ENCODE measurements at regions not wholly inside any gene's neighbourhood (a gene's known extent, or its start where the extent isn't known, plus 50 kb on each side); places are given as distances from the start of the nearest gene placed in this dataset.
"Not testable (repeated sequence)": the region's sequence is repeated elsewhere in the genome, so short reads cannot be mapped to it uniquely, and the experiment has no call there.

DNA sequence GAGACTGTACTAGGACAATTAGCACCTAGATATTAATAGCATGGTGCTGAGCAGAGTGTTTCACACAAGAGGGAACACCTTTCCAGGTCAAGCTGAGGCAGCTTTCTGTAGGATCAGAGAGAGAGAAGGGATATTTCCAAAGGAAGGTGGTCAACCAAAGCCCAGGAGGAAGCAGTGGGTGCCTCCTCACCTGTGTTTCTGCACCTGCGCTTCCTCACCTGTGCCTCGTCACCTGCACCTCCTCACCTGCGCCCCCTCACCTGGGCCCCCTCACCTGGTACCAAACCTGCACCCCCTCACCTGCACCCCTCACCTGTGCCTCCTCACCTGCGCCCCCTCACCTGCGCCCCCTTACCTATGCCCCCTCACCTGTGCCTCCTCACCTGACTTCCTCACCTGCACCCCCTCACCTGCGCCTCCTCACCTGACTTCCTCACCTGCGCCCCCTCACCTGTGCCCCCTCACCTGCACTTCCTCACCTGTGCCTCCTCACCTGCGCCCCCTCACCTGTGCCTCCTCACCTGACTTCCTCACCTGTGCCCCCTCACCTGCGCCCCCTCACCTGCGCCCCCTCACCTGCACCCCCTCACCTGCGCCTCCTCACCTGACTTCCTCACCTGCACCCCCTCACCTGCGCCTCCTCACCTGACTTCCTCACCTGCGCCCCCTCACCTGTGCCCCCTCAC lies 67.9 kb downstream of the TTLL2 start:
- DNase-seq = no peak

DNA sequence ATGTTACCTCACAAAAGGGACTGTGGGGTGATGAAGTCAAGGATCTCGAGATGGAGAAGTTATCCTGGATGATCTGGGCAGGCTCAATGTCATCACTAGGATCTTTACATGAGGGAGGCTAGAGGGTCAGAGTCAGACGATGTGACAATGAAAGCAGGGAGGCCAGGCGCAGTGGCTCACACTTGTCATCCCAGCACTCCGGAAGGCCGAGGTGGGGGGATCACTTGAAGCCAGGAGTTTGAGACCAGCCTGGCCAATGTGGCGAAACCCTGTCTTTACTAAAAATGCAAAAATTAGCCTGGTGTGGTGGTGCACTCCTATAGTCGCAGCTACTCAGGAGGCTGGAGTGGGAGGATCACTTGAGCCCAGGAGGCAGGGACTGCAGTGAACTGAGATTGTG lies 68.8 kb downstream of the TTLL2 start:
- DNase-seq = no peak

DNA sequence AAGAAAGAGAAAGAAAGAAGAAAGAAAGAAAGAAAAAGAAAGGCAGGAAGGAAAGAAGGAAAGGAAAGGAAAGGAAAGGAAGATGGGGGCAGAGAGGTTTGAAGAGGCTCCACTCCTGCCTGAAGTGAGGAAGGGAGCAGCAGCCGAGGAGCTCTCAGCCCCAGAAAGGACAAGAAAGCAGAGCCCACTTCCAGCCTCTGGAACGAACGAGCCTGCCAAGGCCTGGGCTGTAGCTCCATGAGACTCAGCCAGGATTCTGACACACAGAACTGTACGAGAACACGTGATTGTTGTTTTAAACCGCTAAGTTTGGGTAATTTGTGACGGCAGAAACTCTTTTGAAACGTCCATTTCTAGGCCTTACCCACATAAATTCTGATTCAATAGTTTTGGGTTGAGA lies 69.5 kb downstream of the TTLL2 start:
- no peak for DNase-seq

DNA sequence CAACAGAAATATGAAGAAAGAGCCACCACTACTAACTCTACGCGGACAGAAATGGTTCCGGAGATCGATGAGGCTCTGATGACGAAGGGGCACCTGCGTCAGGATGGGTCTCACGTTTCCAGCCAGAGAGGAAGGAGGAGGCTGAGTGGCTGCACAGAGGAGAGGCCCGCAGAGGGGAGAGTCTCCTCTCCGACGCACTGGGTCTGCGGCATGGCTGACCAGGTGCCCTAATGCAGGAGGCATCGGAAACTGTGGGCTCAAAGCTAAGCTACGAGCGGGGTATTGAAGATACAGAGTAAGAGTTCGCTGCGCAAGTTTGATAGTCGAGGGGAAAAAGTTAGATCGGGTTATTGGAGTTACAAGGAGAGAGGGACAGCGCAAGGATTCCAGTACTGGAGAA lies 69.9 kb downstream of the TTLL2 start:
- DNase-seq = no peak

DNA sequence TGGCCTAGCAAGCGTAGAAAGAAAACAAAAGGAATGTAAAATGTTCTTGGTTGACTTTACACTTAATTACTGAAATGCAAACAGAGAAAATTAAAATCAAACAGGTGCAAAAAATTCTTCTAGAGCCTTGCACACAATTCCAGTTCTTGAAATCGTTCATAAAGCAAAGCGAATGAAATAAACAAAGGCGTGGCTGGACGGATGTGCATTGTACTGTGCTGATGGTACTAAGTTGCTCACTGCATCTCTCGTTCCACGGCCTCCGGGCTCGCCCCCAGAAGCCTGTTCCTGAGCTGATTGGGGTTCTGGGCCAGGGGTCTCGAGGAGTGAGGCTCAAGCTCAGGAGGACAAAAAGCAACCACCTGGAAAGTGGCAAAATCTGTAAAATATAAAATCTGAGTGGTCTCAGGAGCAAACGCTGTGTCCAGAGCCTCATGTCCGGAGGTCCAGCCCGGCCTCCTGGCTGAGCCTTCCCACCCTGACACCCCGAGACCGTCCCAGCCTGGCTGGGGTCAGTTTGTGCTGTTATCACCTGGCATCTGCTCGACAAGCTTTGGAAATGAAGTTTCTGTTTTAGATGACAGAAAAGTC lies 71.3 kb downstream of the TTLL2 start:
- no peak for DNase-seq

DNA sequence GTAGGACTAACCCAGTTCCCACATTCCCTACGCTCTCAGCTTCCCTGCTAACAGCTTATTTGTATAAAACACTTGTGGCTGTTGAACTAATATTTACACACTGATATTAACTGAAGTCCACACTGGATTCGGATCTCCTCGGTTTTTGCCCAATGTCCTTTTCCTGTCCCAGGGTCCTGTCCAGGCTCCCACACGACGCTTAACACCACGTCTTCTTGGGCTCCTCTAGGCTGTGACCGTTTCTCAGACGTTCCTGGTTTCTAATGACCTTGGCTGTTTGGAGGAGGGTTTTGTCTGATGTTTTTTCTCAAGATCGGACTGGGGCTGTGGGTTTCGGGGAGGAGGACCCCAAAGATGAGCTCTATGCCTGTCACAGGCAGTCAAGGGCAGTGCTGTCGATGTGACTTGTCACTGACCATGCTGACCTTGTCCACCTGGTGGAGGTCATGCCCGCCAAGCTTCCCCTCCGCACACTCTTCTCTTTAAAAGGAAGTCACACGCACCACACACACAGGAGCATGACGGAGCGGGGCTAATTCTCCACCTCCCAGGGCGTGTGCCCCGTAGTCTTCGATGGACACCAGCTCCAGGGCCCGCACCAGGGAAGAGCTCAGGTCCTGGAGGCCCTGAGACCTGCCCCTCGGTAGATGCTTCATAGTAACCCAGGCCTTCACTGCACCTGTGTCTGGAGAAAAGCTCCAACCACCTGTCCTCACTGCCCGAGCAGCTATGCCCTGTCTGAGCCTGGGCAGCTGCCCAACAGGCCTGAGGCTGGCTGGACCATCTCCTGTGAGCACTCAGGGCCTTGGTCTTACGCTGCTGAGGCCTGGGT lies 72.0 kb downstream of the TTLL2 start:
- no peak for DNase-seq

DNA sequence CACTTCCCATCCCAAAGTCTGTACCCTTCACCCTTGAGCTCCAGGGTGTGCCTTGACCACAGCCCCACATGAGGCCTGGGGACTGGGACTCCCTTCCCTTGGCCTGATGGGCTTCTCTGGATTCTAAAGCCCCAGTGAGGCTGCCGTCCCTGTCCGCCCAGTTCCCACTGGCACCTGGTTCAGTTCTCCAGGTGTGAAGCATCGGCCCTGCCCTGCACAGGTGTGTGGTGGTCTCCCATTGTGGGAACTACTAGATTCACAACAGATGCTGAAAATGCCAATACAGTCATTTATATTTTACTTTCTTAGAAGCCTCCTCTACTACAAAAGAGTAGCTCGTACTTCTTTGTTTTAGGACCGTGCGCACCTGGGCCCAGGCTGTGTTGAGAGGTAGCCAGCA lies 72.8 kb downstream of the TTLL2 start:
- no peak for DNase-seq

DNA sequence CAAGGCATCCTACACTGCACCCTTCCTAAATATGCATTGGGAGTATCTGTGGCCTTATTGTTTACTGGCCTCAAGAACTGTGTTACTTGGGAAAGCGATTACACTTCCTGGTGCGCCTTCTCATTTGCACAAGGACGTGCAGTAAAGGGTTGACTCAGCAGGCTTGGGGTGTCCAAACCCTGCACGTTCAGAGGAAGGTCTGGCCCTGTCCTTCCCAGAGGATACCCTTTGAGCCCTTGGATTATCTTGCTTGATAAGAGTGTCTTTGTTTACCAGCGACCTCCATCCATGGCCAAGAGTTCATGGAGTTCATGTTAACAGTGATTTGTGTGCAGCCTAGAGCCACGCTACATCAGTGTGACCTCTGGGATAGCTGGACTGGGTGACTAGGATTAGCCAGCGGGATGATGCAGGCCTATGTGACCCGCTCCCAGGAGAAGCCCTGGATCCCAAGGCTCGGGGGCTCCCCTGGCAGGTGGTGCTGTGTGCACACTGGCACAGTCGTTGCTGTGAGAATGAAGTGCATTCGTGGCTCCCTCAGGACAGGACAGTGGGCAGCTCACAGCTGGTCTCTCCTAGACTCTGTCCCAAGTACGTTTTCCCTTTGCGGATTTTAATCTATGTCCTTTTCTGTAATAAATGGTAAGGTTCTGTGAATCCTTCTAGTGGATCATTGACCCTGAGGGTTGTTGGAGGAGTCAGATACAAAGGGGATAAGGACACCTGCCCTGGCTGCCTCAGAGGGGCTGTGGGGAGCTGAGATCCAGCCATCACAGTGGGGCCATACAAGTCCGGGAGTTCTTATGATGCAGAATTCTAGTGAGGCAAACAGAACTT lies 73.5 kb downstream of the TTLL2 start:
- DNase-seq = no peak

DNA sequence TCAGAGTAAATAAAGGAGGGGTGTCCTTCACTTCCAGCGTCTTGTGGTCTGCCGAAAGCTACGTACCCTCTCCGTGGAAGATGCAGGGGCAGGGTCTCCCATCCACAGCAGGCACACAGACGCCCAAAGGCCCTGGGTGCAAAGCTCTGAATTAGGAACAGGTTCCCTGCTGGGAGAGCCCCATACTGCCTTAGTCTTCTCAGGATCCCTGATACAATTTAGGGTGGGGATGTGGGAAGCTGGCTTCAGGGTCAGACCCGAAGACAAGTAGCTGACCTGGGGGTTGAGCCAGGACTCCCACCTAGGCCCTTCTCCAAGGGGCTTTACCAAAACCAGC lies 74.1 kb downstream of the TTLL2 start:
- no peak for DNase-seq

DNA sequence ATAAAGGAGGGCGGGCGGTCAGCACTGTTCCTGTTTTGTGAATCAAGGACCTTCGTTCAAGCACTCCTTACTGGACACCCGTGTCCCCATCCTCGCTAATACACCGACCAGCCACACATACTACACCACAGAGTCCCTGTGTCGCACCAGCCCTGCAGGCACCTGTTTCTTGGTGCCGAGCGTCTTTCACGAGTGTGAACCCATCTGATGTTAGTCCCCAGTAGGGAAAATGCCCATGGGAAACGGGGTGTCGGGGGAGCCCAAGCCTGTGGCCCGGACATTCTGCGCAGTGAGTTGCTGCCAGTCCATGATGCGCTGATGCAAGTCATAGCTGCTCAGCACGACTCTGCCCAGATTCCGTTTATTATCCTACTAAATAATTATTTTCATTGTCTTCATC lies 74.7 kb downstream of the TTLL2 start:
- DNase-seq = no peak

DNA sequence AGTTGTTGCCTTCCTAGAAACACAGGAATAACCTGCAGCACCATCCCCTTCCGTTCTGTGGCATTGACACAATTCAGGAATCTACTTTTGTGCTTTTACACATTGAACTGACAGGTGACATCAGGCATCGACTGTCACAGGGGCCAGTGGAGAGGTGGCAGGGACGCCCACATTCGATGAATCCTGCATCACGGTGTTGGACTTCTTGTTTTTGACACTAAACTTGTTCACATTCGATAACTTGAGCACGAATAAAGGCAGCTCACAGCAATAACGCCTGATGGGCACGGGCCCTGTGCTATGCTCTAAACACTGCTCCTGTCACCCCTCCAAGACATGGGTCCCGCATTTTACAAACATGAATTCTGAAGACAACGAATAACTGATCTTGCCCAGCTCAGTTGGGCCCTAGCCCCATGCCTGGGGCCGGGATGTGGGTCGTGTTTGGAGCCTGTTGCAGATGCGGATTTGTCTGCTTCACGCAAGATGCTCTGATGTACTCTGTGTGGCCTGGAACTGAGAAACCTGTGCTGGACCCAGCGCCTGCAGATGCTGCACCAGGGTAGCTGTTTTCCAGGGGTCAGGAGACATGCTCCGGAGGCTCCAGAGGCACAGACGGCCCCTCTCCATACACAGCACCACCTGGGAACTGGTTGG lies 75.7 kb downstream of the TTLL2 start:
- no peak for DNase-seq

DNA sequence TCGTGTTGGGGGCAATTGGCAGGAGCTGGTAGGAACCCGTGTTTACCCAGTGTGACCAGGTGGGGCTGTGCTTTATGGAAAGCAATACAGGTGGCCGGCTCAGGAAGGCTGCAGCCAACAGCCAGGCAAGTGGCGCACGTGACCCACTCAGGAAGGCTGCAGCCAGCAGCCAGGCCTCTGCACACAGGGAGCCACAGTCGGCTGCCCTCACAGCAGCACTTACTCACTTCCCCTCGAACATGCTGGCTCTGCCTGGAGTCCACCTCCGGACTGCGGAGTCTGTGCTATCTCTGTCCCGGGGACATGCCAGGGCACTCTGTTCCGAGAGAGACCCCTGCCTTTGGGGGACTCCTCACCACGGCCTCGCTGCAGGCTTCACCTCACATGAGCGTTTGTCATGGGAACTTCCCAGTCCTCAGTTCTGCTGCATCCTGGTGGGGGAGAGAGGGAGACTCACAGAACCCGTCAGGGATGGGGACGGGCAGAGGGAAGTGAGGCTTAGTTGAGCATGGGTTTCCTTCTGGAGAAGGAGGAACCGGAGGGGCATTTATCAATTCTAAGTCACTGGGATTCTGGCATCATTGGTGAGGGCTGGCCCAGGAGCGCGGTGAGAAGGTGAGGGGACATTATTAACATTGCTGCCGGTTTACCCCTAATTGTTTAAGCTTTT lies 76.8 kb downstream of the TTLL2 start:
- peak; percentile 29 for DNase-seq

DNA sequence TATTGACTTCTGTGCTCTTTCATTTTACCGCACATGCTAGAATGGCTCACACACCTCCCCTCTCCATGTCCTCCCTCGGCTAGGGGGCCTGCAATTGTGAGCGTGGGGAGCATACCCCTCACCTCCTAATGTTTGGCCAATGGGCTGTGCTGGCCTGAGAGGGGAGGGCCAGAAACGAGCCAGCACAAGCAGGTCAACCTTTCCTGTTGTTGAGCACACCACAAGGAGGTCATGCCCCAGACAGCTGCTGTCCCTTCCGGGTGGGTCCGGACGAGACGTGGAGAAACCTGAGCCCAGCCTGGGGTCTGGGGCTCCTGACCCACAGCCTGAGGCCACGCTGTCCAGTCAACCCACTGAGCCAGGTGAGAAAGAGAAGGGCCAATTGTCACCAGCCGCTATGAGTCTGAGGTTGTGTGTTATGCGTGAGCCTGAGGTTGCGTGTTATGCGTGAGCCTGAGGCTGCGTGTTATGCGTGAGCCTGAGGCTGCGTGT lies 77.4 kb downstream of the TTLL2 start:
- no peak for DNase-seq

DNA sequence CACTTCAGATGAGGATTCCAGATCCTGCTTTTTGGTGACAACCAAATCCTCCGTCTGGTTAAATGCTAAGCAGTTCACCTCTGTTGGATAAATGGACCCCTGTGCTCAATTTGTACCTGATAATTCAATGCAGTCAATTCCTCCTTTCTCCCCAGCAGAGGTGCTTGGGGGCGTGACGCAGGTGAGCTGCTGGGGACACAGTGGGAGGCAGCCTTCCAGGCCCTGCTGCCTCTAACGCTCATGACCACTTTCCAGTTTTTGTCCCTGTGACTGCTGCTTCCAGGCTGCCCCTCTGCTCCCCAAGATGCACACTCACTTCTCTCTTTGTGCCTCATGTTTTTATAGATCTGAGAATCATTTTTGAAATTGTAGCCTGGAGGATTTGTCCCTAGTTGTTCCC lies 78.5 kb downstream of the TTLL2 start:
- no peak for DNase-seq

DNA sequence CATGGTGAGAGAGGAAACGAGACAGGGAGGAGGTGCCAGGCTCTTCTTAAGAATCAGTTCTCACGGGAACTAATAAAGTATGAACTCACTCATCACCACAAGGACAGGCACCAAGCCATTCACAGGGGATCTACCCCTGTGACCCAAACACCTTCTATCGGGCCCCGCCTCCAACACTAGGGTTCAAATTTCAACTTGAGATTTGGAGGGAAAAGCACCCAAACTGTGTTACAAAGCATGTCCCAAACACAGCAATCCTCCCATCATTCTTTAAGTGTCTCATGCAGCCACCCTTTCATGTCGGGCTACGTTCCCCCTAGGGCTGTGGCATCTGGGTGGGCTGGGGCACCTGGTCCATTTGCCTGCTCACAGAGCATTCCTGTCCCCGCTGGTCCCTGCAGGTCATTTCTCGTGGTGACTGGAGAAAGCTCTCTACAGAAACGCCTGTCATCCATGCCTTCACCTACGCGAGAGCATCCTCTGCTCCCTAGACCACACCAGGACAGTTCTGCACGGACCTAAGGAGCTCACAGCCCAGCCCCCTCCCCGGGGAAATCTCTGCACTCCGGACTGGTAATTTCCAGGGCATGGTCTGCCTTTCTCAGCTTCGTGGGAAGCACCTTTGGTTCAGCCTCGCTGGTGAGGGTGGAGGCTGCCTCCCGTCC lies 79.6 kb downstream of the TTLL2 start:
- no peak for DNase-seq

DNA sequence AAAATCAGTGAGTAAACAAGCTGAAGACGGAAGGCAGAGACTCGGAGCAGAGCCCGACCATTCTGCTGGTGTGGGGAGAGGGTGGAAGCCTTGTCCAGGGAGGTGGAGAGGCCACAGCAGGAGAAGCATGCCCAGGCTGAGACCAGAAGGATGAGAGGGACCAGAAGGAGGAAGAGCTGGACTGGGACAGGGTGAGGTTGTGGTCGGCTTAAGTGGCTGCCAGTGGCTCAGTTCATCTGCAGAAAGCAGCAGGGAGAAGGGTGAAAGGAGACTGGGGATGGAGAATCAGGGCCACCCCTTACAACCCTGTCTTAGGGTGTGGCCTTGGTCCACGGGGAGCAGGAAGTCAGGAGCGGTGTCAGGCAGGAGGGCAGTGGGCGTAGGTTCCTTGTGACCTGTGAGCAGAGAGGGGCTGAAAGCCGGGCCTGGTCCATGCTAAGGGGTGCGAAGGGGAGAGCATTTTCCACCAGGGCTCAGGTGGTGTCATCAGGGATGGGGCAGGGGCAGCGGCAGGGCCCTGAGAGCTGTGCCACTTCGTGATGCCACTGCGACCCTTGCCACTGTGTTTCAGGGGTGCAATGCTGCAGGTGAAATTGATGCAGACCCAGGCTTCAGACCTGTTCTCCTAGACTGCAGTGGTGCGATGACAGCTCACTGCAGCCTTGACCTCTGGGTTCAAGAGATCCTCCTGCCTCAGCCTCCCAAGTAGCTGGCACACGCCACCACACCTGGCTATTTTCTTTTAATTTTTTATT lies 81.1 kb downstream of the TTLL2 start:
- no peak for DNase-seq

DNA sequence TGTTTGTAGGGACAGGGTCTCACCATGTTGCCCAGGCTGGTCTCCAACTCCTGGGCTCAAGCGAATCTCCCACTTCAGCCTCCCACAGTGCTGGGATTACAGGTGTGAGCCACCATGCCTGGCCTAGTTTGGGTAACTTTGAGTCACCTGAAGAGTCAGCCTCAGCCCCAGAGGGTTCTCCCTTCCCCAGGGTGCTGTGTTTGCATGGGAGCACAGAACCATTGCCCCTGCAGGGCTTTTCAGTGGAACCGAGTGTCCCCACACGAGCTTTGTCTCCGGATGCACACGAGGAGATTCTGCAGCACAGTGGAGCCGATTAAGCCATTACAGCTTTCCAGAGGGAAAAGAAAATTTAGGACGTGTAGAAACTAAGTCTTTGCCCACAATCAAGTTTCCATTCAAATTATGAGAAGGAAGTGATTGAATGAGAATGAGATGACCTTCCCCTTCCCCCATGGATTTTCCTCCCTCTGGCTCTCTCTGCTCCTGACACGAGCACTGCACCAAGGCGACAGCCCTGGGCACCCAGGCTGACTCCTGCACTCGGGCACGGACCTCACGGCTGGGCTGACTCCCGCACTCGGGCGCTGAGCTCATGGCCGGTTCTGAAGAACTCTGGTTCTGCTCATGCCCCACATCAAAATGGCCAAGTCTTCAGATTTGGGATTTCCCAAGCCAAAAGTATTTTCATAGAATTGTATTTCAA lies 81.8 kb downstream of the TTLL2 start:
- DNase-seq = not testable (repeated sequence)

DNA sequence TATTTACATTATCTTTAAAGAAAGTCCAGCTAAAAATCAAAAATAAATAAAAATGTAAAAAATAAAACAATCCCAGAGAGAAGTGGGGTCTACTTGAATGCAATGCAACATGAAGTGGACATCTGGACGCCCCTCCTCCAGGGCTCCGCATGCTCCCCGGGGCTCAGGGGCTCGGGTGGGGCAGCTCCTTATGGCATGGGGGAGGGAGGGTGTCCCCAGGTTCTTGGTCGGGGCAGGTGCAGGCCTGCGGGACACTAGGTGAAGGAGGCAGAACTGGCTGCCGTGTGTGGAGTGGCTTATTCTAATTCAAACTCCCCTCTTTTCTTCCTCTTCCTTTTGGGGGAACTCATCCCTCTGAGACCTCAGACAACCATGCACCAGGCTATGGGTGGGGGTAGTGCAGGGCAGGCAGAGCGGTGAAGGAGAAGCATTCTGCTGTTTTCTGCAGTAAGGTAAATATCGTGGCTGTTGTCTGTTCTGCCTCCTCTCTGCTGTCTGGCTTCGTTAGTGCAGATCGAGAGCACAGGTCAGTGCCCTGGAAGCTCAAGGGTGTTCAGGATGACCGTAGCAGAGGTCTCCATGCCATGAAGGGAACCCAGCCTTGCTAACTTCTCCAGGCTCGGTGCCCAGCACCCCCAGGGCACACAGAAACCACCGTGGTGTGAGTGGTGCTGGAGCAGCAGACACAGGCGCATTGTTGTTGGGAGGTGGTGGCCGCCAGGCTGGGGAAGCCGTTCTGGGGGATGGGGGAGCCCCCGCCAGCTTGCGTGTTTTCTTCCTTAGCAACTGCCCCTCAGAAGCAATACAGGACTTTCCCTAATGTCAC lies 82.6 kb downstream of the TTLL2 start:
- no peak for DNase-seq

DNA sequence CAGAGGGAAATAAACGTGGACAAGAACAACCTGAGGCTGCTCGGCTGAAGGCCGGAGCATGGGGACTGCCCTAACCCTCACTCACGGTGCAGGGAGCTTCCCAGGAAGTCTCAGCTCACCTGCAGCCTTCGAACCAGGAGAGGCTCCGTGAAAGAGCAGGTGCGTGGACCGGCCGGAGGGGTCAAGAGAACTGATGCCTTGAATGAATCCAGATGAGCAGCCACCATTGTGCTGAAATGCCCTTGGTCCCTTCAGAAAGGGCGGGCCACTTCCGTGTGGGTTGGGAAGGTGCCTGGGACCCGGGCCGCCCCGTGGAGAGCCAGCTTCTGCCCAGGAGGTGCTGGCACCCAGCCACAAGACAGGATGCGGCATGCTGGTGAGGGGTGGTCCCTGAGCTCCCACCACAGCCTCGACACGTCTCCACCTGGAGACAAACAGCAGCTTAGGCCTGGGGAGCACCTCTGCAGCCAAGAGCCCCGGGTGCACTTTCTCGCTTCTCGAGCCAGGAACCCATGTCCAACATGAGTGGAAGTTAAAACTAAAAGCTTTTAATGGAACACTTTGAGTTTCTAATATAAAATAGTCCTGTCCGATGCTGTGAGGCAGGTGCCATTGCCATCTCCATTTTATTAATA lies 83.5 kb downstream of the TTLL2 start:
- DNase-seq = no peak
